IPS DF 4.7 (cell line): ENCODE measurements at regions not wholly inside any gene's neighbourhood (a gene's known extent, or its start where the extent isn't known, plus 50 kb on each side); places are given as distances from the start of the nearest gene placed in this dataset.

Experiments
- DNase-seq: peaks from one replicate; pipeline ENCODE4 v3.0.0-alpha.2; 2013; ENCODE audit warnings: low spot score; ENCODE audit errors: extremely low read depth

GRCh38 chr2:160868891-160869290, 291.3 kb upstream of the TANK start:
- no peak for DNase-seq

DNA sequence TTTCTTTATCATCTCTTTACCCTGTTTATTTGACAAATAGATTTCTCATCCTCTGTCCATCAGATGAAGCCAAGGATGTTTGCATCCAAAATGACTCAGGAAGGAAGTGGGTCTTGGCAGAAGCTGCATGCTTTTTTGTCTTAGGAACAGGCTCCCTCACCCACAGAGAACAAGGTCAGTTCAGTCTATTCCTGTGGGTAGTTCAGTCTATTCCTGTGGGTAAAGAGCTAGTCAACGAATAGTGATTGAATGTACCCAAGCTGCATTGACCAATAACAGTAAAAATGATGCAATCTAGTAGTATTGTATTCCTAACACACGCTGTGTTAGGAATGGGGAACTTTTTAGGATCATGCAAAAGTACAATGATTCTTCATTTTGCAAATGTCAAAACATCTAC, 290.8 kb upstream of the TANK start:
- DNase-seq: no peak

- no peak for DNase-seq
These were observed 289.3 kb upstream of the TANK start for GRCh38 chr2:160870729-160871465.

DNA sequence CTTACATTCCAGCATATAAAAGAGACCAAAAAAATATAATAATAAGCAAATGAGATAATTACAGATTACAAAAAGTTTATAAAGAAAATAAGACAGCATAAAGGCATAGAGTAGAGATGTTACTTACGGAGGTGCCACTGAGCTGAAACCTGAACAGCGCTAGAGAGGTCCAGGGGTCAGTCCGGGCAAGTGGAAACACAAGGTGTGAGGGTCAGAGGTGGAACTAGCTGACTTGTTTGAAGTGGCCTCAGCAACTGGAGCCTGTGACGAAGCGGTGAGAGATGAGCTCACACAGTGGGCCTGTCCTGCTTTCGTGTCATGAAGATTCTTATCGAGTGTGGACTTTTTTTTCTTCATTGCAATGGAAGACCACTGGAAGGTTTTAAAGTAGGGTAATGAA, 288.3 kb upstream of the TANK start:
- no peak for DNase-seq

DNA sequence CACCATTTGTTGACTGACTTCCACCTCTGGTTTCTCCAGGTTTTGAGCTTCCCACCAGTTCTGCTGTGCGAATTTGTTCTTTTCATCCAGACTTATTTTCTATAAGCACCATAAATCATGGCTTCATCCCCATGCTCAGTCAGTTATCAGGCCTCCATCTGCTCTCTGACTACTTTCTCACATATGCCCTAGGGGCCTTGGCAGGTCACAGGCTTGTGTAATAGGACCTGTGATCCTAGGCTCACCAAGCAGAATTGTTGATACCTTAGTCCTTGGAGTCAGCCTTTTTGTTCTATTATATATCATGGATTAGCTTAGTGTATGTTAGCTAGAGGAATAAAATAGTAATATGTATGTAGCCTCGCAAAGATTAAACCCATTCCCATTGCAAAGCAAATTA, 284.2 kb upstream of the TANK start:
- no peak for DNase-seq

DNA sequence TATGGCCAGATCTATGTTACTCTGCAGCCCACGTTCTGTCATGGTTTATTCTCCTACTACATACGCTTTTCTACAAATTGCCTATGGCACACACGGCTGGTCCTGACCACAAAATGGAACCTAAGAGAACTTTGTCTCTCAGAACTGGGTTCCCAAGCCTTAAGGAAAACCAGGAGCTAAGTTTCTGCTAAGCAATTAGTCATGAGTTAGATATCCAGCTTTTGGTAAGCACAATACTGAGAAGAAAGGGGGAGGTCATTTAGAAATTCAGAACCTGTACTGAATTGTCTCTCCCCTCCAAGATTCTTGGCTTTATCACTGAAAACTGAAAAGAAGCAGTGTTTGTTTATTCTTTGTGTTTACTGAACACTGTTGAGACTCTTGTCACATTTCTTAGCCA, 283.5 kb upstream of the TANK start:
- DNase-seq: no peak

- no peak for DNase-seq
These were observed 281.6 kb upstream of the TANK start for GRCh38 chr2:160878618-160879017.

GRCh38 chr2:160882906-160883305, 277.3 kb upstream of the TANK start:
- DNase-seq: no peak

DNA sequence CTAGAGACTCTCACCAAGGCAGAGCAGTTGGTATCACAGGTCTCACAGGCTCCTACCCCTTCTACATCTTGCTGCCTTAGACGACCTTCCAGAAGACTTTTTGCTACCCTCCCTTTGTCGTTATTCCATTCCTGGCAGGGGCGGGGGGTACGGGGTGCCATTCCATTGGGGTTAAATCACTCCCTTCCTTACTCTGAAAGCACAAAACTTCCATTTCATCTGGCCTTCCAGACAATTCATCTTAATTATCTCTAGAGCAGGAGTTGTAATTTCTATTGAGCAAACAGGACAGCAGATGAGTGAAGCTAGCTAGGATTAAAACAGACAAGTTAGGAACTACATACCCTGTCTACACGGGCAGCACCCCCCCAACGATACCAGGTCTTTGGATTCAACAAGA, 276.2 kb upstream of the TANK start:
- DNase-seq: no peak

DNA sequence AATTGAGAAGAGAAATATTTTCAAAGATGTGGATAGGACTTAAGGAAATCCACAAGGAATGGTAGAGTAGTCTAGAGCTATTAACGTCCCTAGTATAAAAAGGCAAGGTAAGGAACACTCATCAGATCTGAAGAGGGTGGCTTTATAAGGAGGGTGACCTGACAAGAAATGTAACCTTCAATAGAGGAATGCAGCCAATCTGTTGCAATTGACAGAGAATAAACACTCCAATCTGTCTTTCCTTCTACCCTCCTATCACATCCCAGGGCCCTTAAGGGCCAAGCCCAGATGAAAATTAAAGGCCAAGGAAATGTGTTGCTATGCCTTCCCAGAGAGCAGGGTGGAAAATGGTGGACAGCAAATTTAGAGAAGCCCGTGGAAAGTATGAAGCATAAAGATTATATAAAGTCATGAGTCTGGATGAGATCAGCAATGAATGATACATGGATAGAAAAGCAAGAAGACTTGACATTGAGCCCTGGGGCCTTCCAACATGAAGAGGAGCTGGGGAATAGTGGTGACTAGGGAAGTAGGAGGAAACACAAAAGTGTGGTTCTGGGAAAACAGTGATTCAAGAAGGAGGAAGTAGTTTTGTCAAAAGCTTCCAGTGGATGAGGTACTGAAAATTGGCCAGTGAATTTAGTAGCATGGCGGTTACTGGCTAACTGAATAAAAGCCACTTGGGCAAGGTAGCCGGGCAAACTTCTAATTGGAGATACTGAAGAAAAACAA, 270.6 kb upstream of the TANK start:
- DNase-seq: no peak

DNA sequence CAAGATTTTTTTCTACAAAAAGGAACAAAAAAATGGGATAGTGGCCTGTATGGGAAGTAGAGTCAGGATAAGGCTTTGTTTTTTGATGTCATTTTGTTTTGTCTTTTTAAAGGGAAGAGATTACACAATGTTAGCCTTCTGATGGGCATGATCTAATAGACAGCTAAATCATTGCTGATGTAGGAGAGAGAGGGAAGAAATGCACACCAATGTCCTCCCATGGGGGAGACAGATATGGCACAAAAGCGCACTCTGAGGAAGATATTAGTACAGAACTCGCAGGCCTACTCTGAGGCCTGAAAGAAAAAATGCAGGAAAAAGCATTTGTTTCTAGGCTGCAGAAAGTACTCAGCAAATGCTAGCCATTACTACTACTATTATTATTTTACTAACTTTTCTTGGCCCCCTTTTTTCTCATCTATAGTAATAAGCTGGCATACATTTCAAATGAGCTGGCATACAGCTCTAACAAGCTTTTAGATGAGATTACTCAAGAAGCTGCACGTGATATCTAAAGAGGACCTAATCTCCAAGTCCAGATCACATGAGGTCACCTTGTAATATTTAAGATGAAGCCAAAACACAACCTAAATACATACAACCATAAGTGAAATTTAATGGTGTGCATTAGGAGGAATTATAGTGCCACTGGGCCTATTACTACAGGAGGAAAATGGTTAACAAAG, 269.4 kb upstream of the TANK start:
- no peak for DNase-seq

DNA sequence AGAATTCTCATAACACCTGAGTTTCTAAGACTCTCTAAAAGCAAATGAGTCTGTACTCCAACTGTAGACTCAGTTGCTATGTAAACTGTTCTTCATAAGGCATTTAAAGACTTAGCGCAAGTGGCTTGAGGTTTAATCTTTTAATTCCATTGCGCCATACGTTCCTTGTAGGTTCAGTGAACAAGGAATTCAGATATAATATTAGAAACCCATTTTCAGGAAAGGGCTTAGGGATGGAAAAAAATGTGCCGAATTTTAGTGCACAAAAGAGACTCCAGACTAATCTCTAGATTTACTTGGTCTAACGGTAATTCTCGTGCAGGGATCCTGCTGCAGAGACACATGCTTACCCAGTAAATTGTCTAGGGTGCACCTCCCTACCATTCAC, 268.9 kb upstream of the TANK start:
- no peak for DNase-seq

- DNase-seq: no peak
These were observed 268.0 kb upstream of the TANK start for GRCh38 chr2:160892204-160892603.

- no peak for DNase-seq
These were observed 266.6 kb upstream of the TANK start for GRCh38 chr2:160893581-160893980.

DNA sequence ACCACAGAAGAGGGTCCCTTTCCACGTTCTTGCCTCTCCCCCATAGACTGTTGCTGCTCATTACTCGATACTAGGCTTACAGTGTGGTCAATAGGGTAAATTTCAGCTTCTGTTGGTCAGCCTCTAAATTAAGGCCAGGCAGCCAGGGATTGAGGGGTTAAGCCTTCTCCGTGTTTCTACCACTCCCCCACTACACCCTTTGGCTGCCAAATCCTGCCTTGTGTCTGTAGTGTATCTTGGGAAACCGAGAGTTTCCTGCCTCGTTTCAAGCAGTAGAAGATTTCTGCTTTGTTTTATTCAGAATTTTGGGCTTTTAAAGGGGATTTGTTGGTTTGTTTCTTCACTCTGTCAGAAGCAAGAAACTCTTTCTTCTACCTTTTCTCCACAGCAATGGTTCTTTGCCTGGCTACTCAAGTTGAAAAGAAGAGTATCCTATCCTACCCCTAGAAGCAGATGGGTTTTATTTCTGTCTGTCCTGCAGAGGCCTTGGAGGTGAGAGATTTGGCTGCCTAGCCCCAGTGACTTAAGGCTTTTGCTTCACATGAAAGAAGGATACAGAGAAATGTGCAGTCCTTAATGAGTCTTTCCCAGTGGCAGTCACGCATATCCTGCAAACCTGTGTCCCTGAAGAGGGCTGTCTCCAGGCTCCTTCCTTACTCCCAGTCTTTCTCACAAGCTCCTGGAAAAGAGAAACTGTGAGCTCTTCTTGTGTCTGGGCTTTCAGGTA, 261.5 kb upstream of the TANK start:
- no peak for DNase-seq

DNA sequence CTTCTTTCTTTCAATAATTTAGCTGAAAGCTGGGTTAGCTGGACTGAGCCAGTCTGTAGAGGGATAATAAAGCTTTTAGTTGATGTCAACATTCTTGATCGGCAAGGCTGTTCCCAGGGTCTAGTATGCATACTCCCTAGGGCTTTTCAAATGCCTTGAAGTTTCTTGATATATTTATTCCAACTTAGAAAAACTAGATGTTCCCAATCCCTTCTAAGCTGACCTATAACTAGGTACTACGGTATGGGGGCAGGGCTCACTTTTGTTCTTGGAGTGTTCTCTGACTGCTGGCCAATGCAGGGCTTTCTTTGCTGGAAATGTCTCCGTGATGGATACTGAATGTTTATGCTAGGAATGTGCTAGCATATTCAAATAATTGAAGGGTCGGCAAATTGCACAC, 258.6 kb upstream of the TANK start:
- DNase-seq: no peak

- no peak for DNase-seq
These were observed 254.4 kb upstream of the TANK start for GRCh38 chr2:160905862-160906261.

GRCh38 chr2:160906878-160907277, 253.3 kb upstream of the TANK start:
- DNase-seq: no peak

GRCh38 chr2:160907738-160908137, 252.5 kb upstream of the TANK start:
- no peak for DNase-seq

- DNase-seq: no peak
These were observed 252.1 kb upstream of the TANK start for GRCh38 chr2:160908157-160908556.

- DNase-seq: no peak
These were observed 250.4 kb upstream of the TANK start for GRCh38 chr2:160909781-160910242.

DNA sequence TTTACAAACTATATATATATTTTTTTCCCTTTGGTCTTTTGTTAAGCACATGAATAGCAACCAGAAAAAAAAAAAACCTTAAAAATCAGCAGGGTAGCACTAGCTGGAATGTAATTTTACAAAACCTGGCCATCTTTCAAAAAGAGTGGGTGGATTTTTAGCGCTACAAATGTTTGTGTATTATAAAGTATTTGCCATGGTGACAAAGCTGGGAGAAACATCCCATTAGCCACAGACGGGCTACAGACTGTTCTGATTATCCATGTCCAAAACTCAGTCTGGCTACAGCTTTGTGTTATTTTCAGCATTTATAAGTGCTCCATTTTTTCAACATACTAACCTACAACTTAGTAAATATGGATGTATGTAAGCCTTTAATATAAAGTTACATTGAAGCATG, 249.5 kb upstream of the TANK start:
- no peak for DNase-seq
